Vagina (tissue), 2 donors: ENCODE measurements at regions not wholly inside any gene's neighbourhood (a gene's known extent, or its start where the extent isn't known, plus 50 kb on each side); places are given as distances from the start of the nearest gene placed in this dataset.

ENCODE experiments used
- DNase-seq, 2 donors: peaks; one replicate each; pipeline ENCODE4 v3.0.0-alpha.2; 2017; ENCODE audit errors: extremely low spot score in 2 of 2
- H3K27ac ChIP-seq: fragments of 200-600 bp; sonication (generic); one replicate; pipeline ENCODE4 v1.5.1; 2019
- H3K27me3 ChIP-seq: fragments of 200-600 bp; sonication (generic); one replicate; pipeline ENCODE4 v1.5.1; 2019
- H3K36me3 ChIP-seq, 2 donors: fragments of 200-600 bp; sonication (generic); one replicate each; pipeline ENCODE4 v1.5.1; 2017 to 2019
- H3K4me1 ChIP-seq: fragments of 200-600 bp; sonication (generic); one replicate; pipeline ENCODE4 v1.5.1; 2019
- H3K4me3 ChIP-seq, 2 donors: fragments of 200-600 bp; sonication (generic); 1 replicate in 1 of 2; 2 replicates in 1 of 2; pipeline ENCODE4 v1.5.1; 2016 to 2019
- H3K9me3 ChIP-seq: fragments of 200-600 bp; sonication (generic); one replicate; pipeline ENCODE4 v1.5.1; 2019
- CTCF ChIP-seq, 3 experiments: fragments of 450-650 bp in 2 of 3; fragments of 200-600 bp in 1 of 3; sonication (generic) in 1 of 3; IDR thresholded peaks; one replicate each; pipeline ENCODE4 v1.5.1; 2017 to 2019; ENCODE audit warnings: antibody characterized with exemption in 3 of 3, mild to moderate bottlenecking in 2 of 3, moderate library complexity in 2 of 3
- POLR2A ChIP-seq, 2 donors: fragments of 450-650 bp; IDR thresholded peaks; one replicate each; pipeline ENCODE4 v1.6.1; 2017; ENCODE audit warnings: antibody characterized with exemption in 2 of 2, mild to moderate bottlenecking in 2 of 2, moderate library complexity in 2 of 2
- POLR2AphosphoS5 ChIP-seq, 2 donors: sonication (generic); formaldehyde crosslinking; IDR thresholded peaks; one replicate each; pipeline ENCODE4 v1.9.0; 2017; ENCODE audit warnings: antibody characterized with exemption in 2 of 2, mild to moderate bottlenecking in 2 of 2, low read depth in 1 of 2; ENCODE audit not compliant: insufficient read depth in 1 of 2
- intact Hi-C: fragments of 100-400 bp; cut with DNase I; formaldehyde crosslinking; loops from one replicate; pipeline ENCODE4 v1.15.1; 2023

GRCh38 chr4:31617667-31618066 lies 897.5 kb downstream of the PCDH7 start:
- no peak overlapping the region for H3K4me3 ChIP-seq
- H3K36me3 ChIP-seq, result no peaks in the 10 kb centered on the region
- intact Hi-C loops, result no loop called here
- no peak for TF ChIP-seq CTCF (IDR thresholded peaks at IDR 0.05)
- TF ChIP-seq POLR2A (IDR thresholded peaks at IDR 0.05), result no peak
- no peak for TF ChIP-seq POLR2AphosphoS5 (IDR thresholded peaks at IDR 0.05; ENCODE audit: insufficient read depth in 1 of 2, low read depth in 1 of 2)
- no peaks in the 10 kb centered on the region for H3K4me1 ChIP-seq
- DNase-seq, result no peak
- no peak overlapping the region for H3K27ac ChIP-seq
- H3K27me3 ChIP-seq, result no peaks in the 10 kb centered on the region
- no peaks in the 10 kb centered on the region for H3K9me3 ChIP-seq

GRCh38 chr4:31620476-31620875 lies 900.3 kb downstream of the PCDH7 start:
- no peaks in the 10 kb centered on the region for H3K27me3 ChIP-seq
- H3K36me3 ChIP-seq, result no peaks in the 10 kb centered on the region
- no peak overlapping the region for H3K27ac ChIP-seq
- H3K4me1 ChIP-seq, result no peaks in the 10 kb centered on the region
- no peak for DNase-seq
- TF ChIP-seq POLR2A (IDR thresholded peaks at IDR 0.05) (no peak), POLR2AphosphoS5 (IDR thresholded peaks at IDR 0.05; ENCODE audit: insufficient read depth in 1 of 2, low read depth in 1 of 2) (no peak), CTCF (IDR thresholded peaks at IDR 0.05) (no peak)
- intact Hi-C loops, result no loop called here
- no peaks in the 10 kb centered on the region for H3K9me3 ChIP-seq
- H3K4me3 ChIP-seq, result no peak overlapping the region

- intact Hi-C loops, result no loop called here
- no peak for TF ChIP-seq POLR2A (IDR thresholded peaks at IDR 0.05)
- no peak for TF ChIP-seq CTCF (IDR thresholded peaks at IDR 0.05)
- no peak for TF ChIP-seq POLR2AphosphoS5 (IDR thresholded peaks at IDR 0.05; ENCODE audit: insufficient read depth in 1 of 2, low read depth in 1 of 2)
- H3K27ac ChIP-seq, result no peak overlapping the region
Observed at GRCh38 chr4:31645236-31645635, 925.1 kb downstream of the PCDH7 start.

GRCh38 chr4:31647786-31648185 lies 927.6 kb downstream of the PCDH7 start:
- H3K27ac ChIP-seq, result no peak overlapping the region
- no peaks in the 10 kb centered on the region for H3K36me3 ChIP-seq
- no peaks in the 10 kb centered on the region for H3K4me1 ChIP-seq
- H3K4me3 ChIP-seq, result no peak overlapping the region
- no peaks in the 10 kb centered on the region for H3K9me3 ChIP-seq
- intact Hi-C loops, result no loop called here
- no peak for TF ChIP-seq CTCF (IDR thresholded peaks at IDR 0.05)
- TF ChIP-seq POLR2A (IDR thresholded peaks at IDR 0.05), result no peak
- no peak for TF ChIP-seq POLR2AphosphoS5 (IDR thresholded peaks at IDR 0.05; ENCODE audit: insufficient read depth in 1 of 2, low read depth in 1 of 2)
- DNase-seq, result no peak
- H3K27me3 ChIP-seq, result no peaks in the 10 kb centered on the region

More at GRCh38 chr4:31645236-31645635, 925.1 kb downstream of the PCDH7 start:
- Histone ChIP-seq H3K4me1 (no peaks in the 10 kb centered on the region), H3K27me3 (no peaks in the 10 kb centered on the region), H3K9me3 (no peaks in the 10 kb centered on the region), H3K4me3 (no peak overlapping the region), H3K36me3 (no peaks in the 10 kb centered on the region)
- no peak for DNase-seq

- H3K9me3 ChIP-seq, result no peaks in the 10 kb centered on the region
- intact Hi-C loops, result no loop called here
- H3K4me1 ChIP-seq, result no peaks in the 10 kb centered on the region
- TF ChIP-seq POLR2AphosphoS5 (IDR thresholded peaks at IDR 0.05; ENCODE audit: insufficient read depth in 1 of 2, low read depth in 1 of 2) (no peak), POLR2A (IDR thresholded peaks at IDR 0.05) (no peak), CTCF (IDR thresholded peaks at IDR 0.05) (no peak)
- H3K36me3 ChIP-seq, result no peaks in the 10 kb centered on the region
- no peak overlapping the region for H3K4me3 ChIP-seq
- H3K27ac ChIP-seq, result no peak overlapping the region
- H3K27me3 ChIP-seq, result no peaks in the 10 kb centered on the region
- DNase-seq, result no peak
Observed at GRCh38 chr4:31649878-31650277, 929.7 kb downstream of the PCDH7 start.
